ENCODE measurements at regions not wholly inside any gene's neighbourhood (a gene's known extent, or its start where the extent isn't known, plus 50 kb on each side); places are given as distances from the start of the nearest gene placed in this dataset.
"Not testable (repeated sequence)": the region's sequence is repeated elsewhere in the genome, so short reads cannot be mapped to it uniquely, and the experiment has no call there.

DNA sequence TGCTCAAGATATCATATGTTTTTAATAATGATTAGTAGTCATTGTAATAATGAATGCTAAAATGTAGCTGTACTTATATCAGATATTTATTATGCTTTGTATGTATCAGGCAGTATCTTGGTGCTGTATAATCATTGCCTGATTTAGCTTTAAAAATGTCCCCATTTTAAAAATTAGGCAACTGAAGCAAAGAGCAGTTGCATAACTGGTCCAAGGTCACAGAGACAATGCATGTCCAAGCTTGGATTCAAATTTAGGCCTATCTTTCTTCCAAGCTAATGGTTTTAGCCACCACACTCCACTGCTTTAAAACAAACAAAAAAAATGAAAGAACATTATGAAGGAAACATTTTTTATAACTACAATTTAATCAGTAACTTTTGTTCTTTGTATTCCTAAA lies 725.8 kb upstream of the RAG2 start:
- H3K9me3 Mint-ChIP-seq (ENCODE audit: low read depth), result no peaks in the 10 kb centered on the region
- no peaks in the 10 kb centered on the region for H3K27me3 Mint-ChIP-seq
- DNase-seq, result no peak
- no peaks in the 10 kb centered on the region for H3K36me3 Mint-ChIP-seq (ENCODE audit: low read depth)
- no peak overlapping the region for H3K27ac Mint-ChIP-seq
- H3K4me3 Mint-ChIP-seq, result no peak overlapping the region
- CTCF ChIA-PET, result no interaction called here
- H3K4me1 Mint-ChIP-seq, result no peaks in the 10 kb centered on the region
- ATAC-seq, result no peak
- POLR2A ChIA-PET, result no interaction called here
- intact Hi-C loops (cut with DNase I, micrococcal nuclease), result no loop called here

GRCh38 chr11:37322333-37323194 lies 724.5 kb upstream of the RAG2 start:
- intact Hi-C loops (cut with DNase I, micrococcal nuclease), result no loop called here
- no peaks in the 10 kb centered on the region for H3K27me3 Mint-ChIP-seq
- H3K4me1 Mint-ChIP-seq, result no peaks in the 10 kb centered on the region
- no peak for ATAC-seq
- no peaks in the 10 kb centered on the region for H3K36me3 Mint-ChIP-seq (ENCODE audit: low read depth)
- H3K9me3 Mint-ChIP-seq (ENCODE audit: low read depth), result no peaks in the 10 kb centered on the region
- H3K4me3 Mint-ChIP-seq, result no peak overlapping the region
- H3K27ac Mint-ChIP-seq, result no peak overlapping the region
- no peak for DNase-seq
- POLR2A ChIA-PET, result no interaction called here
- CTCF ChIA-PET, result no interaction called here

DNA sequence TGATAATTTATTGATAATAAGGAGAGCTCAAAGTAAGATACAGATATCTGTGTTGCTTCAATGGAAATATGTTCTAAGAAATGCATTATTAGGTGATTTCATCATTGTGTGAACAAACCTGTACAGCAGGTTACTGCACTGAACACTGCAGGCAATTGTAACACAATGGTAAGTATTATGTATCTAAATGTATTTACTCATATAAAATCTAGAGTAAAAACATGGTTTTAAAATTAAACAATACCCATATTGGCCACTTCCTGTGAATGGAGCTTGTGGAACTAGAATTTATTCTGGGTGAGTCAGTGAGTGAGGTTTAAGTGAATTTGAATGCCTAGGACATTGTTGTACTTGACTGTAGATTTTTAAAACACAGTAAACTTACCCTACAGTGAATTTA lies 722.9 kb upstream of the RAG2 start:
- Mint-ChIP-seq H3K4me3 (no peak overlapping the region), H3K27ac (no peak overlapping the region), H3K36me3 (ENCODE audit: low read depth) (no peaks in the 10 kb centered on the region), H3K27me3 (no peaks in the 10 kb centered on the region), H3K4me1 (no peaks in the 10 kb centered on the region), H3K9me3 (ENCODE audit: low read depth) (no peaks in the 10 kb centered on the region)
- POLR2A ChIA-PET, result no interaction called here
- ATAC-seq (no peak), DNase-seq (no peak)
- intact Hi-C loops (cut with DNase I, micrococcal nuclease), result no loop called here
- CTCF ChIA-PET, result no interaction called here

GRCh38 chr11:37317803-37318202 lies 719.8 kb upstream of the RAG2 start:
- ATAC-seq (no peak), DNase-seq (no peak)
- ChIA-PET POLR2A (no interaction called here), CTCF (no interaction called here)
- Mint-ChIP-seq H3K4me3 (no peak overlapping the region), H3K9me3 (ENCODE audit: low read depth) (no peaks in the 10 kb centered on the region), H3K27me3 (no peaks in the 10 kb centered on the region), H3K27ac (no peak overlapping the region), H3K4me1 (no peaks in the 10 kb centered on the region), H3K36me3 (ENCODE audit: low read depth) (no peaks in the 10 kb centered on the region)
- intact Hi-C loops (cut with DNase I, micrococcal nuclease), result no loop called here

DNA sequence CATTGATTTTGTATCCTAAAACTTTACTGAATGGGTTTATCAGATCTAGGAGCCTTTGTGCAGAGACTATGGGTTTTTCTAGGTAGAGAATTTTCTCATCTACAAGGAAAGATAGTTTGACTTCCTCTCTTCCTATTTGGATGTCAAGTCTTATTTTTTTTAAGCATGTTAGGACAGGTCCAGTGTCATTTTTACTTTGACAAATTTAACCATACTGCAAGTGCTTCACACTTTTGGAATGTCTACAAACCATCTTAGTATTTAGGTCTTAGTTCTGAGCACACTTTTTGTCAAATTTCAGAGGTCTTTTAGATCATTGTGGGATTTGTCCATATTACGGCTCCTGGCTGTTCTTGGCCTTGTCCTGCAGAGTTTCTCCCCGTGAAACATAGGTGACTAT lies 715.2 kb upstream of the RAG2 start:
- POLR2A ChIA-PET, result no interaction called here
- Mint-ChIP-seq H3K4me3 (no peak overlapping the region), H3K36me3 (ENCODE audit: low read depth) (no peaks in the 10 kb centered on the region), H3K27me3 (no peaks in the 10 kb centered on the region), H3K27ac (no peak overlapping the region), H3K4me1 (no peaks in the 10 kb centered on the region), H3K9me3 (ENCODE audit: low read depth) (peaks cover 8% of the 10 kb centered on the region)
- CTCF ChIA-PET, result no interaction called here
- DNase-seq (no peak), ATAC-seq (no peak)
- intact Hi-C loops (cut with DNase I, micrococcal nuclease), result no loop called here

GRCh38 chr11:37306563-37306962 lies 708.5 kb upstream of the RAG2 start:
- ChIA-PET CTCF (no interaction called here), POLR2A (no interaction called here)
- ATAC-seq, result no peak

DNA sequence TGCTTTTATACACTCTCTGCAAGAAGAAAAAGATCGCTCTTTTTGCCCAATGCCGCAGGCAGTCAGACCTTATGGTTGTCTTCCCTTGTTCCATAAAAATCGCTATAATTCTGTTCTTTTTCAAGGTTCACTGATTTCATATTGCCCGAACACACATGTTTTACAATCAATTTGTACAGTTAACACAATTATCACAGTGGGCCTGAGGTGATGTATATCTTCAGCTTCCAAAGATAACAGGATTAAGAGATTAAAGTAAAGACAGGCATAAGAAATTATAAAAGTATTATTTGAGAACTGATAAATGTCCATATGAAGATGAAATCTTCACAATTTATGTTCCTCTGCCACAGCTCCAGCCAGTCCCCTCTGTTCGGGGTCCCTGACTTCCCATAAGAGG lies 703.4 kb upstream of the RAG2 start:
- H3K27me3 Mint-ChIP-seq; DNase-seq; H3K36me3 Mint-ChIP-seq (ENCODE audit: low read depth); H3K27ac Mint-ChIP-seq; POLR2A ChIA-PET; H3K4me1 Mint-ChIP-seq; intact Hi-C loops (cut with DNase I, micrococcal nuclease); ATAC-seq; CTCF ChIA-PET; H3K4me3 Mint-ChIP-seq: not testable (repeated sequence)
- peaks cover 19% of the 10 kb centered on the region for H3K9me3 Mint-ChIP-seq (ENCODE audit: low read depth)

More at GRCh38 chr11:37306563-37306962, 708.5 kb upstream of the RAG2 start:
- no peak for DNase-seq
- H3K4me1 Mint-ChIP-seq, result no peaks in the 10 kb centered on the region
- no peaks in the 10 kb centered on the region for H3K36me3 Mint-ChIP-seq (ENCODE audit: low read depth)
- H3K27ac Mint-ChIP-seq, result no peak overlapping the region
- H3K27me3 Mint-ChIP-seq, result no peaks in the 10 kb centered on the region
- H3K4me3 Mint-ChIP-seq, result no peak overlapping the region
- peaks cover 17% of the 10 kb centered on the region for H3K9me3 Mint-ChIP-seq (ENCODE audit: low read depth)
- intact Hi-C loops (cut with DNase I, micrococcal nuclease), result no loop called here

DNA sequence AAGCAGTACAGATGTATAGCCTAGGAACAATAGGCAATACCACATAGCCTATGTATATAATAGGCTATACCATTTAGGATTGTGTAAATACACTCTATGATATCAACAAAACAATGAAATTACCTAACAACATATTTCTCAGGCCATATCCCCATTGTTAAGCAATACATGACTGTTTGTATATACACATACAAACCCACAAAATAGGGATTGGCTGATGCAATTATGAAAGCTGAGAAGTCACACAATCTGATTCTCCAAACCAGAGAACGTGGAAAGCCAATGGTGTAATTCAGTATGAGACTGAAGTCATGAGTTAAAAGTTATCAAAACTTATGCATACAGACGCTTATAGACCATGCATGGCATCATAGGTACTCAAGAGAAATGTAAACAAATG lies 700.1 kb upstream of the RAG2 start:
- ATAC-seq (no peak), DNase-seq (no peak)
- H3K4me3 Mint-ChIP-seq, result no peak overlapping the region
- H3K9me3 Mint-ChIP-seq (ENCODE audit: low read depth), result peaks cover 30% of the 10 kb centered on the region
- CTCF ChIA-PET, result no interaction called here
- H3K36me3 Mint-ChIP-seq (ENCODE audit: low read depth), result no peaks in the 10 kb centered on the region
- intact Hi-C loops (cut with DNase I, micrococcal nuclease), result no loop called here
- H3K27ac Mint-ChIP-seq, result no peak overlapping the region
- H3K4me1 Mint-ChIP-seq, result no peaks in the 10 kb centered on the region
- POLR2A ChIA-PET, result no interaction called here
- no peaks in the 10 kb centered on the region for H3K27me3 Mint-ChIP-seq

GRCh38 chr11:37286890-37287289 lies 688.9 kb upstream of the RAG2 start:
- Mint-ChIP-seq H3K27ac (no peak overlapping the region), H3K27me3 (no peaks in the 10 kb centered on the region), H3K4me3 (no peak overlapping the region), H3K36me3 (ENCODE audit: low read depth) (no peaks in the 10 kb centered on the region), H3K9me3 (ENCODE audit: low read depth) (peaks cover 9% of the 10 kb centered on the region), H3K4me1 (no peaks in the 10 kb centered on the region)
- ATAC-seq, result no peak
- DNase-seq, result no peak
- intact Hi-C loops (cut with DNase I, micrococcal nuclease), result no loop called here
- CTCF ChIA-PET, result no interaction called here
- POLR2A ChIA-PET, result no interaction called here

- ATAC-seq (no peak), DNase-seq (no peak)
- Mint-ChIP-seq H3K27ac (no peak overlapping the region), H3K27me3 (no peaks in the 10 kb centered on the region), H3K9me3 (ENCODE audit: low read depth) (peaks cover 16% of the 10 kb centered on the region), H3K4me3 (no peak overlapping the region), H3K36me3 (ENCODE audit: low read depth) (no peaks in the 10 kb centered on the region), H3K4me1 (no peaks in the 10 kb centered on the region)
- intact Hi-C loops (cut with DNase I, micrococcal nuclease), result no loop called here
- ChIA-PET POLR2A (no interaction called here), CTCF (no interaction called here)
Measured at GRCh38 chr11:37282367-37282766, 684.3 kb upstream of the RAG2 start.

GRCh38 chr11:37280200-37280599 lies 682.2 kb upstream of the RAG2 start:
- Mint-ChIP-seq H3K9me3 (ENCODE audit: low read depth) (peaks cover 13% of the 10 kb centered on the region), H3K4me1 (no peaks in the 10 kb centered on the region), H3K27me3 (no peaks in the 10 kb centered on the region), H3K36me3 (ENCODE audit: low read depth) (no peaks in the 10 kb centered on the region), H3K27ac (no peak overlapping the region), H3K4me3 (no peak overlapping the region)
- no peak for ATAC-seq
- CTCF ChIA-PET, result no interaction called here
- POLR2A ChIA-PET, result no interaction called here
- intact Hi-C loops (cut with DNase I, micrococcal nuclease), result no loop called here
- DNase-seq, result no peak

DNA sequence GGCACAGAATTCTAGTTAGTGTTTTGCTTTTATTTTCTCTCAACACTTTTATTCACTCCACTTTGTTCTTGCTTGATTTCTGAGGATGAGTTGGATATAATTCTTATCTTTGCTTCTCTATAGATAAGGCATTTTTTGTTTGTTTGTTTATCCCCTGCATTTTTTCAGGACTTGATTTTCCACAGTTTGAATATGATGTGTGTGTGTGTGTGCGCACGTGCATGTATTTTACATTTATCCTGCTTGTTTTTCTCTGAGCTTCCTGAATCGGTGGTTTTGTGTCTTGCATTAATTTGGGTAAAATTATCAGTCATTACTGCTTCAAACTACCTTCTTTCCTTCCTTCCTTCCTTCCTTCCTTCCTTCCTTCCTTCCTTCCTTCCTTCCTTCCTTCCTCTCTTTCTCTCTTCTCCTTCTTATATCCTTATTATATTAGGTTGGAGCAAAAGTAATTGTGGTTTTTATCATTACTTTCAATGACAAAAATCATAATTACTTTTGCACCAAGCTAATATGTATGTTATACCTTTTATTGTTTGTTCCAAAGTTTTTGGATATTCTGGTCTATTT lies 679.9 kb upstream of the RAG2 start:
- CTCF ChIA-PET, result no interaction called here
- Mint-ChIP-seq H3K9me3 (ENCODE audit: low read depth) (peaks cover 11% of the 10 kb centered on the region), H3K36me3 (ENCODE audit: low read depth) (no peaks in the 10 kb centered on the region), H3K4me1 (no peaks in the 10 kb centered on the region), H3K27me3 (no peaks in the 10 kb centered on the region), H3K27ac (no peak overlapping the region), H3K4me3 (no peak overlapping the region)
- ATAC-seq, result no peak
- no peak for DNase-seq
- intact Hi-C loops (cut with DNase I, micrococcal nuclease), result no loop called here
- POLR2A ChIA-PET, result no interaction called here
